ENCODE measurements at regions not wholly inside any gene's neighbourhood (a gene's known extent, or its start where the extent isn't known, plus 50 kb on each side); places are given as distances from the start of the nearest gene placed in this dataset.
"Not testable (repeated sequence)": the region's sequence is repeated elsewhere in the genome, so short reads cannot be mapped to it uniquely, and the experiment has no call there.

GRCh38 chr12:127127897-127128296 lies 1139.1 kb upstream of the TMEM132C start:
- H3K9ac ChIP-seq (ENCODE audit: insufficient read depth in 1 of 2, low read length in 2 of 2) = no peak overlapping the region
- no peaks in the 10 kb centered on the region for H3K27me3 ChIP-seq (ENCODE audit: control insufficient read depth in 3 of 3, insufficient read depth in 3 of 3, low read length in 2 of 3)
- TF ChIP-seq CTCF (IDR thresholded peaks at IDR 0.05; ENCODE audit: control extremely low read depth, extremely low read depth) = no peak
- DNase-seq (no peak), ATAC-seq (ENCODE audit: insufficient read depth, low FRiP score) (no peak)
- H3K27ac ChIP-seq (ENCODE audit: low read depth in 1 of 2, low read length in 1 of 2) = no peak overlapping the region
- 75 to 79% methylated on average over 3 of the region's 3 CpGs for whole genome bisulfite sequencing, 2 donors
- no peaks in the 10 kb centered on the region for H3K4me1 ChIP-seq (ENCODE audit: control insufficient read depth in 5 of 5, insufficient read depth in 5 of 5, low read length in 5 of 5)
- no peaks in the 10 kb centered on the region for H3K36me3 ChIP-seq (ENCODE audit: control insufficient read depth in 4 of 4, insufficient read depth in 4 of 4, low read length in 4 of 4)
- peaks cover 0 to 2% (median 0%) of the 10 kb centered on the region in 4 donors for H3K9me3 ChIP-seq (ENCODE audit: control insufficient read depth in 4 of 4, insufficient read depth in 3 of 4, low read length in 3 of 4)
- no peak overlapping the region for H3K4me3 ChIP-seq

- H3K27me3 ChIP-seq (ENCODE audit: control insufficient read depth in 3 of 3, insufficient read depth in 3 of 3, low read length in 2 of 3) = no peaks in the 10 kb centered on the region
- no peaks in the 10 kb centered on the region for H3K36me3 ChIP-seq (ENCODE audit: control insufficient read depth in 4 of 4, insufficient read depth in 4 of 4, low read length in 4 of 4)
- H3K9ac ChIP-seq (ENCODE audit: insufficient read depth in 1 of 2, low read length in 2 of 2) = no peak overlapping the region
- H3K4me3 ChIP-seq = no peak overlapping the region
- H3K9me3 ChIP-seq (ENCODE audit: control insufficient read depth in 4 of 4, insufficient read depth in 3 of 4, low read length in 3 of 4) = peaks cover 0 to 8% (median 3%) of the 10 kb centered on the region in 4 donors
- DNase-seq (no peak), ATAC-seq (ENCODE audit: insufficient read depth, low FRiP score) (no peak)
- TF ChIP-seq CTCF (IDR thresholded peaks at IDR 0.05; ENCODE audit: control extremely low read depth, extremely low read depth) = no peak
- H3K27ac ChIP-seq (ENCODE audit: low read depth in 1 of 2, low read length in 1 of 2) = no peak overlapping the region
- no peaks in the 10 kb centered on the region for H3K4me1 ChIP-seq (ENCODE audit: control insufficient read depth in 5 of 5, insufficient read depth in 5 of 5, low read length in 5 of 5)
- 84 to 92% methylated on average over 11 of the region's 11 CpGs for WGBS, 2 donors
Observed at GRCh38 chr12:127130506-127131124, 1136.4 kb upstream of the TMEM132C start.

- Histone ChIP-seq H3K4me1 (ENCODE audit: control insufficient read depth in 5 of 5, insufficient read depth in 5 of 5, low read length in 5 of 5) (no peaks in the 10 kb centered on the region), H3K27me3 (ENCODE audit: control insufficient read depth in 3 of 3, insufficient read depth in 3 of 3, low read length in 2 of 3) (no peaks in the 10 kb centered on the region), H3K27ac (ENCODE audit: low read depth in 1 of 2, low read length in 1 of 2) (no peak overlapping the region), H3K4me3 (no peak overlapping the region), H3K9ac (ENCODE audit: insufficient read depth in 1 of 2, low read length in 2 of 2) (no peak overlapping the region), H3K9me3 (ENCODE audit: control insufficient read depth in 4 of 4, insufficient read depth in 3 of 4, low read length in 3 of 4) (peaks cover 0 to 15% (median 3%) of the 10 kb centered on the region in 4 donors), H3K36me3 (ENCODE audit: control insufficient read depth in 4 of 4, insufficient read depth in 4 of 4, low read length in 4 of 4) (no peaks in the 10 kb centered on the region)
- no peak for TF ChIP-seq CTCF (IDR thresholded peaks at IDR 0.05; ENCODE audit: control extremely low read depth, extremely low read depth)
- no peak for ATAC-seq (ENCODE audit: insufficient read depth, low FRiP score)
- 71 to 73% methylated on average over 11 of the region's 11 CpGs for WGBS, 2 donors
- no peak for DNase-seq
Observed at GRCh38 chr12:127133675-127134335, 1133.2 kb upstream of the TMEM132C start.

- H3K4me1 ChIP-seq (ENCODE audit: control insufficient read depth in 5 of 5, insufficient read depth in 5 of 5, low read length in 5 of 5); H3K27me3 ChIP-seq (ENCODE audit: control insufficient read depth in 3 of 3, insufficient read depth in 3 of 3, low read length in 2 of 3); H3K9me3 ChIP-seq (ENCODE audit: control insufficient read depth in 4 of 4, insufficient read depth in 3 of 4, low read length in 3 of 4); H3K27ac ChIP-seq (ENCODE audit: low read depth in 1 of 2, low read length in 1 of 2); H3K4me3 ChIP-seq; DNase-seq; ATAC-seq (ENCODE audit: insufficient read depth, low FRiP score); H3K36me3 ChIP-seq (ENCODE audit: control insufficient read depth in 4 of 4, insufficient read depth in 4 of 4, low read length in 4 of 4); H3K9ac ChIP-seq (ENCODE audit: insufficient read depth in 1 of 2, low read length in 2 of 2): not testable (repeated sequence)
- WGBS, 2 donors = 89 to 90% methylated on average over 3 of the region's 3 CpGs
Observed at GRCh38 chr12:127140864-127141484, 1126.0 kb upstream of the TMEM132C start.
